ENCODE measurements at regions not wholly inside any gene's neighbourhood (a gene's known extent, or its start where the extent isn't known, plus 50 kb on each side); places are given as distances from the start of the nearest gene placed in this dataset.

GRCh38 chr7:94212160-94212559 is 182.5 kb upstream of the COL1A2 start:
- TF ChIP-seq, protein P1, sequence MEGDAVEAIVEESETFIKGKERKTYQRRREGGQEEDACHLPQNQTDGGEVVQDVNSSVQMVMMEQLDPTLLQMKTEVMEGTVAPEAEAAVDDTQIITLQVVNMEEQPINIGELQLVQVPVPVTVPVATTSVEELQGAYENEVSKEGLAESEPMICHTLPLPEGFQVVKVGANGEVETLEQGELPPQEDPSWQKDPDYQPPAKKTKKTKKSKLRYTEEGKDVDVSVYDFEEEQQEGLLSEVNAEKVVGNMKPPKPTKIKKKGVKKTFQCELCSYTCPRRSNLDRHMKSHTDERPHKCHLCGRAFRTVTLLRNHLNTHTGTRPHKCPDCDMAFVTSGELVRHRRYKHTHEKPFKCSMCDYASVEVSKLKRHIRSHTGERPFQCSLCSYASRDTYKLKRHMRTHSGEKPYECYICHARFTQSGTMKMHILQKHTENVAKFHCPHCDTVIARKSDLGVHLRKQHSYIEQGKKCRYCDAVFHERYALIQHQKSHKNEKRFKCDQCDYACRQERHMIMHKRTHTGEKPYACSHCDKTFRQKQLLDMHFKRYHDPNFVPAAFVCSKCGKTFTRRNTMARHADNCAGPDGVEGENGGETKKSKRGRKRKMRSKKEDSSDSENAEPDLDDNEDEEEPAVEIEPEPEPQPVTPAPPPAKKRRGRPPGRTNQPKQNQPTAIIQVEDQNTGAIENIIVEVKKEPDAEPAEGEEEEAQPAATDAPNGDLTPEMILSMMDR (IDR thresholded peaks at IDR 0.05; ENCODE audit: control insufficient read depth, extremely low read depth, insufficient read depth): no peak
- H3K4me3 ChIP-seq (ENCODE audit: low read depth, low read length): no peak overlapping the region
- DNase-seq (ENCODE audit: low read depth): no peak

DNA sequence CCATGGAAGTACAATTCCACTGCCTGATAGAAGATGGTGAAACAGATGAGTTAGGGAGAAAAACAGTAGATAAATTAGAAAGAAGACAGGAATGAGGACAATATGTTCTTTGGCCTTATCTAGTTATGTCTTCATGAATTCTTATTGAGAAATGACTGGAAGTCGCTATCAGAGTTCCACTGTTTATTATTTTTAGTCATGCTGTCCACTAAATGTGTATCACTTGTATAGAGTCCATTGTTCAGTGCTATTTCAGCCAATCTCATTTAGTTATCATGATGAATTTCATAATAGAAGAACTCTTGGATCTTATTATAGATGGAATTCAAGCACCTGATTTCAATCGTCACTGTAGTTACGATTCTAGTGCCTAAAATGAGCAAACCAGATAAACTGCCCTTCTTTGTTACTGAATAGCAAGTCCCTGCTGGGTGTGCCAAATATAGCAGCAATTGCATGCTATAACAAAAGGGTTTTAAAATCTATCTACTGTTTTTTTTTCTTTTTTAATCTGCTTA is 177.7 kb upstream of the COL1A2 start:
- TF ChIP-seq, protein P1 (IDR thresholded peaks at IDR 0.05; ENCODE audit: control insufficient read depth, extremely low read depth, insufficient read depth): no peak
- DNase-seq (ENCODE audit: low read depth): no peak
- H3K4me3 ChIP-seq (ENCODE audit: low read depth, low read length): no peak overlapping the region

DNA sequence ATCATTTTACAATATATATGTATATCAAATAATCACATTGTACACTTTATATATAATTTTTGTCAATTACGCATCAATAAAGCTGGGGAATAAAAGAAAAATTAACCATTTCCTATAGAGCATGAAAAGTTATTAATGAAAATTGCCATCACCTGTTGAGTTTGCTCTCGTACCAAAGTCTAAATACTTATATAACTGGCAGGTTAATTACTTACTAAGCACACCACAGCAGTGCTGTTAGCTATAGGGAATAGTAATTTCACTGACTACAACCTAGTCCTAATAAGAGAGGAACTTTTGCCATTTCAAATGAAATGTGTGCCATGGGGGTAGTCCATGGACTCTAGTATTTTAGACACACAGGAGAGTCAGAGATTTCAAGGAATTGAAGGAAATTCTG is 176.9 kb upstream of the COL1A2 start:
- no peak for DNase-seq (ENCODE audit: low read depth)
- TF ChIP-seq, protein P1 (IDR thresholded peaks at IDR 0.05; ENCODE audit: control insufficient read depth, extremely low read depth, insufficient read depth): no peak
- no peak overlapping the region for H3K4me3 ChIP-seq (ENCODE audit: low read depth, low read length)

DNA sequence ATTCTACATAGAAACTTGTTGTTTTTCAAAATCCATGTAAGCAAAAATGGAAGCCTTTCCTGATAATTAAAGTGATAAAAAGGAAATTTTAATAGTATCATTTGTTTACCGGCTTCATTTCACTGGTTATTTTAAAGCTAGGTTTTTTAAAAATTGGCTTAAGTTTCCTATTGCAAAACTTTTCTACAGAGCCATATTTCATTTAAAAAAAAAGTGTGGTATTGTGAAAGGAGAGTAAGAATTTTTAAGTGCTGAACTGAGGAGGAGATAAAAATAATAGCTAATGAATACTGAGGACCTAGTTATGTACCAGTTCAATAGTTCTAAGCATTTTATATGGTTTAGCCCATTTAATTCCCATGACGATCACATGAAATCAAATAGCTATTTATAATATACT is 172.2 kb upstream of the COL1A2 start:
- TF ChIP-seq, protein P1 (IDR thresholded peaks at IDR 0.05; ENCODE audit: control insufficient read depth, extremely low read depth, insufficient read depth): no peak
- H3K4me3 ChIP-seq (ENCODE audit: low read depth, low read length): no peak overlapping the region
- no peak for DNase-seq (ENCODE audit: low read depth)

DNA sequence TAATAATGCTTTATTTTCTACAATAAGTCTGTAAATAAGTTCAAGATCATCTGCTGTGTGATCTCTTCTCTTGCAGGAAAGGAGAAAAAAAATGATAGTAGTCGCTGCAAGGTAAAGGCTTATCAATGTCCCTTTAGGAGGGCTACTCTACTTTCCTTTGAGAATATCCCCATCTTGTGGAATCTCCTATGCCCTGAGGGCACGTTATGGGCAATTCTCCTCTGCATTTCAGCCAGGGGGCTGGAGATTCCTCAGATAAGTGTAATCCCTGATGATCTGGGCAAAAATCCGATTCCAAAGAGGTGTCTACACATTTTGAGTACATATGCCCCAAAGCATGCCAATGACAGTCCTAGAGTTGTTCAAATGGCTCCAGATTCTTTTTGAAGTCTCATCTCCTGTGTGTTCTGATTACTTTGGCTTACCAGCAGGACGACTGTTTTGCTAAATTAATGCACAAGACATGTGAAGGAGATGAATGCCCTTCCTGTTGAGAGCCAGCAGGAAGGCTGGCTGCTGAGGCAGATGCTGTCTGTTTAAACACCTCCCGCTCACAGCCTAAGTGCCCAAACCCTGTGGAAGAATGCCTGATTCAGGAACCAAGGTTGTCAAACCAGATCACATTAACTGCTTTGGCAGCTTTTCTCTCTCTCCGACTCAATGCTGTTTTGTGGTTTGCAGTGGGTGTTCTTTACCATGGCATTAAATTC is 171.2 kb upstream of the COL1A2 start:
- peak; percentile 14 for DNase-seq (ENCODE audit: low read depth)
- H3K4me3 ChIP-seq (ENCODE audit: low read depth, low read length): no peak overlapping the region
- TF ChIP-seq, protein P1 (IDR thresholded peaks at IDR 0.05; ENCODE audit: control insufficient read depth, extremely low read depth, insufficient read depth): peak; percentile 8; the same call in 1 of the 2 replicates

GRCh38 chr7:94228223-94228622 is 166.5 kb upstream of the COL1A2 start:
- H3K4me3 ChIP-seq (ENCODE audit: low read depth, low read length): no peak overlapping the region
- no peak for DNase-seq (ENCODE audit: low read depth)
- TF ChIP-seq, protein P1 (IDR thresholded peaks at IDR 0.05; ENCODE audit: control insufficient read depth, extremely low read depth, insufficient read depth): no peak

- TF ChIP-seq, protein P1 (IDR thresholded peaks at IDR 0.05; ENCODE audit: control insufficient read depth, extremely low read depth, insufficient read depth): no peak
- no peak for DNase-seq (ENCODE audit: low read depth)
- H3K4me3 ChIP-seq (ENCODE audit: low read depth, low read length): no peak overlapping the region
These were observed 166.0 kb upstream of the COL1A2 start for GRCh38 chr7:94228678-94229077.

Data from LNCaP clone FGC (cell line).